ENCODE measurements at regions not wholly inside any gene's neighbourhood (a gene's known extent, or its start where the extent isn't known, plus 50 kb on each side); places are given as distances from the start of the nearest gene placed in this dataset.

GRCh38 chr3:48069339-48069738 lies 53.1 kb upstream of the MAP4 start:
- TF ChIP-seq, protein P1, sequence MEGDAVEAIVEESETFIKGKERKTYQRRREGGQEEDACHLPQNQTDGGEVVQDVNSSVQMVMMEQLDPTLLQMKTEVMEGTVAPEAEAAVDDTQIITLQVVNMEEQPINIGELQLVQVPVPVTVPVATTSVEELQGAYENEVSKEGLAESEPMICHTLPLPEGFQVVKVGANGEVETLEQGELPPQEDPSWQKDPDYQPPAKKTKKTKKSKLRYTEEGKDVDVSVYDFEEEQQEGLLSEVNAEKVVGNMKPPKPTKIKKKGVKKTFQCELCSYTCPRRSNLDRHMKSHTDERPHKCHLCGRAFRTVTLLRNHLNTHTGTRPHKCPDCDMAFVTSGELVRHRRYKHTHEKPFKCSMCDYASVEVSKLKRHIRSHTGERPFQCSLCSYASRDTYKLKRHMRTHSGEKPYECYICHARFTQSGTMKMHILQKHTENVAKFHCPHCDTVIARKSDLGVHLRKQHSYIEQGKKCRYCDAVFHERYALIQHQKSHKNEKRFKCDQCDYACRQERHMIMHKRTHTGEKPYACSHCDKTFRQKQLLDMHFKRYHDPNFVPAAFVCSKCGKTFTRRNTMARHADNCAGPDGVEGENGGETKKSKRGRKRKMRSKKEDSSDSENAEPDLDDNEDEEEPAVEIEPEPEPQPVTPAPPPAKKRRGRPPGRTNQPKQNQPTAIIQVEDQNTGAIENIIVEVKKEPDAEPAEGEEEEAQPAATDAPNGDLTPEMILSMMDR (IDR thresholded peaks at IDR 0.05; ENCODE audit: low read depth, low read length) = no peak
- no peak for TF ChIP-seq EZH2phosphoT487 (IDR thresholded peaks at IDR 0.05; ENCODE audit: low read depth)
